CD4-positive, alpha-beta T cell treated with Interleukin-2 at 100 ng/mL for 4 hours (primary cell): ENCODE measurements at regions not wholly inside any gene's neighbourhood (a gene's known extent, or its start where the extent isn't known, plus 50 kb on each side); places are given as distances from the start of the nearest gene placed in this dataset.

Experiments
- DNase-seq: peaks from one replicate; pipeline ENCODE4 v3.0.0-alpha.2; 2020; ENCODE audit warnings: low spot score

DNA sequence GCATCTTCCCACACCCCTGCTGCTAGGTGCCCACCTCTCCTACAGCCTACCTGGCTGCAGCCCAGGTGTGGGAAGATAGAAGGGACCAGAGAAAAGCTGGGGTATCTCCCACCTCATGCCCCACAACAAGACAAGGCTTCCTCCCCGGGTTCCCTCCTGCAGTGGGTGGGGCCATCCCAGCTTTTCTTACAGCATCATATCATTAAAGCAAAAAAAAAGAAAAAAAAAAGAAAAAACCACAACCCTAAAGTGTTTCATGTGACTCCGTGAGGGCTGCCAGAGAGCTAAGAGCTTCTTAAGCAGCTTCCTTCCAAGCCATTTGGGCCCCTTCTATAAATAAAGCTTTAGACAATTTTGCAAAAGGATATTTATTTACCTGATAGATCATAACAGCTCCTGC, 455.4 kb upstream of the TSHZ3 start:
- DNase-seq = no peak

GRCh38 chr19:31810536-31811109, 461.4 kb upstream of the TSHZ3 start:
- no peak for DNase-seq

- no peak for DNase-seq
Measured at GRCh38 chr19:31817971-31818797, 468.9 kb upstream of the TSHZ3 start.

DNA sequence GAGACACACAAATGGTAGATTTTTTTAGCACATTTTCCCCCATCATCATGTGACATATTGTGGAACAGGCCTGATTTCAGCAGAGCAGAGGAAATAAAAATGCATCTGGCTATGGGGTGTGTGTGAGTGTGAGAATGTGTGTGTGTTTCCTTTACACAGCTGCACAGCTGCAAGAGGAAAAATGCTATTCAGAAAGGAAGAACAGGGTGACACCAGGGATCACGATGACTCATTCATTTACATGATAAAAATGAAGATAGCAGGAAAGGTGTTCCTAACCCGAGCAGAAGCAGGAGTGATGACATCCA, 469.5 kb upstream of the TSHZ3 start:
- DNase-seq = no peak

DNA sequence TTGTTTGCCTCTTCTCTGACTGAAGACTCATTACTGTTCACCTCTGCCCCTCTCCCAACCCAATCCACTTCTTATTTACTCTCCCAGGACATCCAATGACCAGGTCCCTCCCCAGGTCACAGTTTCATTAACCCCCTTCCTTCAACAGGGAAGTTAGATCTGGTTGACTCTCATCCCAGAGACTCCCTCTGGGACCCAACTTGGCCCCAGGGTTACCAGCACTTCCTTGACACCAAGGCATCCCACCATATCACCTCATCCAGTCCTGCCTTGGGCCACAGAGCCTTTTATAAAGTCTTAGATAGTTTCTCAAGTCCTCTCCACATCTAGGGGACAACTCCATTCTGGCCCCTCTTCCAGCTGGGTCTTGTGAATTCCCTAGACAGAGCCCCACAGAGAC, 470.6 kb upstream of the TSHZ3 start:
- DNase-seq = no peak

- DNase-seq = no peak
Measured at GRCh38 chr19:31821346-31821745, 472.1 kb upstream of the TSHZ3 start.

DNA sequence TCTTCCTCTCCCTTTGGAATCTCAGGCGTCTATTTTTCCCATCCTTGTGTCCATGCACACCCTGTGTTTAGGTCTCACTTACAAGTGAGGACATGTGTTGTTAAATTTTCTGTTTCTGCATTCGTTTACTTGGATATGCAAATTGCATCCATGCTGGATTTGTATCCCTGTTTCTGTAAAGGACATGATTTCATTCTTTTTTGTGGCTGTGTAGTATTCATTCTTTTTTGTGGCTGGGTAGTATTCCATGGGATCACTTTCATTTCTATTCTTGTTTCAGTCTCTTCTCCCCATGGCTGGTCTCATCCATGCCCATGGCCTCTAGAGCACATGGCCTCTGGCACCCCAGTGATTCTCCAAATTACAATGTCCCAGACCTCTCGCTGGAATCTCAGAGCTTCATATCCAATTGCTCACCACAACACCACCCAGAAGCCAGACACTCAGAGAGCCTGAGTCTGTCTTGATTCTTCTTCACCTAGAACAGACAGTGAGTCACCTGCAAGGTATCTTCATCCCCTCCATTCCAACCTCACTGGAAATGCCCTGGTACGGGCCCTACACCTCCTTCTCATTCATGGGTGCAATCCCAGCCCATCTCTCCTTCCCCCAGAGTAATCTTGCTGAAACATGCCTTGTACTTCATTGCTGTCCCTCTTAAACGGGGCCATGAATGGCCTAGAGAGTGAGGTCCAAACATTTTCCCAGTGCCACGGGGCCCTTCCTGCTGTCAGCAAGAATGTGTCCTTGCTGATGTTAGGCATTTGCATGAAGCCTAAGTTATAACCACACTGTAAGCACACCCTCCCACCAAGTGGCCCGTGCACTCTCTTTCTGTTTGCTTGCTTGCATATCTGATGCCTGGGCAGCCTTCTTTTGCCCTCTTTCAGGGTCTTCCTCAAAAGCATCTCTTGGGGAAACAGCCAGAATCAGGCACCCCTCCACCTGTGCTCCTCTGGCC, 476.2 kb upstream of the TSHZ3 start:
- no peak for DNase-seq

GRCh38 chr19:31826325-31826724, 477.1 kb upstream of the TSHZ3 start:
- no peak for DNase-seq

DNA sequence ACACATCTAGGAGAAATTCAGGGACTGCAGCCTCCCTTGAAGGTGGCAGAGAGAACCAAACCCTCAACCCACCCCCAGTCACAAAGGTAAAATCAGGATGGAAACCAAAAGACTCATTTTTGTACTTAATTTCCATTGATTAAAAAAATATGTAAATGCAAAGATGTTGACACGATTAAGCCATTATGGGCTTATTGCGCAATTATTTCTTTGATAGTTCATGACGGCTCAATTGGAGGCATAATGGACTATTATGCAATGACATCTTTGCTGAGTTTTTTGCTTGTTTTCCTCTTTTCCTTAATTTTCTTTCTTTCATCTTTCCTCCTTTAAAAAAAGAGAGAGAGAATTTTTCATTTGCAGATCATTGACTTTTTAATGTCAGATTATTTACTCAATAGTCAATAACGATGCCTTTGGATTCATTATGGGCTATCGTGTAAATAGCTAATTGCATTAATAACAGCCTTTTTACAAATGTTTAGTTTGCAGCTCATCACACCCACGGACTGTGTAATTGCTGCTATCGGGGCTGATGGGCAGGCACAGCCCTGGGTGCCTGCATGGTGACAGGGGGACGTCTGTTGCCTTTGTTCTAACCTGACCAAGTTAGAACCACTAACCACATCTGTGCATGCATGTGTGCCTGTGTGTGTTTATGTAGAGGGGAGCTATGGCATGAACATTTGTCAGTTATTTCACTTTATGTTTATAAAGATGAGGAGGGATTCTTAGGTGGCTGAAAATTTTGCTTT, 482.4 kb upstream of the TSHZ3 start:
- DNase-seq = no peak

DNA sequence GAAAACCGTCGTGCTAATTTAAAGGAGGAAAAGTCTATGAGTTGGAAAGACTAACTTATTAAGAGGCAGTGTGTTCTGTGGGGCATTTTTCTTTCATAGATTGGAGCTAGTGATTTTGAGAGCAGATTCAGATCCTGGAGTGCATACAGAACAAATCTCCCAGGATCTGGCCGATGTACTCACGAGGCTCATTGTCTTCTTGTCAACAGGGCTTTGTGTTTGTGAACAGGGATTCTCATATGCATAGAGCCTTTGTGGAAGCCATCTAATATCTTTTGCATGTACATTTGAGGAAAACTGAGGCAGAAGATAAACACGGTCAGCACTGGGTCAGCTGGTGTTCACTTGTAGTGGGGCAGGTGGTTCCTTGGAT, 482.9 kb upstream of the TSHZ3 start:
- DNase-seq = no peak

DNA sequence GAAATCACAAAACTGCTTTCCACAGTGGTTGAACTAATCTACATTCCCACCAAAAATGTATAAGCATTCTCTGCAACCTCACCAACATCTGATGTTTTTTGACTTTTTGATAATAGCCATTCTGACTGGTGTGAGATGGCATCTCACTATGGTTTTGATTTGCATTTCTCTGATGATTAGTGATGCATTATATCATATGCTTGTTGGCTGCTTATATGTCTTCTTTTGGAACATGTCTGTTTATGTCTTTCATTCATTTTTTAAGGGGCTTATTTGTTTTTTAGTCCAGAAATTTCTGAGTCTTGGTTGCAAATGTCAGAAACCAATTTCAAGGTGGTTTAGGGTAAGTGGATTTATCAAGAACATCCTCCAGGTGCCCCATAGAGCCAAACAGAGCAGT, 484.8 kb upstream of the TSHZ3 start:
- no peak for DNase-seq

DNA sequence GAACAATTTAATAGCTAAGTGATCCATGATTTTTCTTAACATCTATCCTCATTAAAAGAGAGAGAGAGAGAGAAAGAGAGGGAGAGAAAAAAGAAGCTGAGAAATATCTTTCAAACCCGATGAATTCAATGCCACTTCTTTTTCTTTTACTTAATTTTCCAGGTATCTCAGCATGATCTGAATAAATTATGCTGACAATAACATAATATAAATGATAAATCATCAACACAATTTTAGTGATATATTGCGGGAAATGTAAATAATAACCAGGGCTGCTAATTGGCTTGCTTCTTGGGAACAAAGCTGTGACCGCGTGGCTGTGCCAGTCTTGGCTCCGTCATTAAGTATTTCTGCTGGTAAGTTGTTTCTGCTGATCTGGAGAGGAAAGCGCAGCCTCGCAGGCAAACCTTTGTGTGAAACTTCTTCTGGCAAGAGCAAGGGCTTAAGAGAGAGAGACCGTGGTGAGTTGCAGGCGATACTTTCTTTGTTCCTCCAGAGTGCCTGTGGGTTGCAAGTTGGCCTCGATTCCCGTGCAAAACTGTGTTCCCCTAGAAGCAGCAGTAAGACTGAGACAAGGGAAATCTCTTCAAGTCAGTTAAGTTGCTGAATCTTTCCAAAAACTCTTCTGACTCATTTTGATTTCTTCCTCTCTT, 489.1 kb upstream of the TSHZ3 start:
- DNase-seq = no peak

GRCh38 chr19:31840371-31840770, 491.1 kb upstream of the TSHZ3 start:
- no peak for DNase-seq

DNA sequence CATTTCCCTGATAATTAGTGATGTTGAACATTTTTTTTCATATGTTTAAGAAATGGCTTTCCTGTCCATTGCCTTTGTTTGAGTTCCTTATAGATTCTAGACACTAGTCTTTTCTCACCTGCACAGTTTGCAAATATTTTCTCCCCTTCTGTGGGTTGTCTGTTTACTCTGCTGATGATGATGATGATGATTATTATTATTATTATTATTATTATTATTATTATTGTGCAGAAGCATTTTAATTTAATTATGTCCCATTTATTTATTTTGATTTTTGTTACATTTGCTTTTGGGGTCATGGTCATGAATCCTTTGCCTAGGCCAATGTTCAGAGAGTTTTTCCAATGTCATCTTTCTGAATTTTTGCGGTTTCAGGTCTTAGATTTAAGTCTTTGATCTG, 492.5 kb upstream of the TSHZ3 start:
- DNase-seq = no peak

- no peak for DNase-seq
Measured at GRCh38 chr19:31863122-31863521, 482.3 kb upstream of the ZNF507 start.

DNA sequence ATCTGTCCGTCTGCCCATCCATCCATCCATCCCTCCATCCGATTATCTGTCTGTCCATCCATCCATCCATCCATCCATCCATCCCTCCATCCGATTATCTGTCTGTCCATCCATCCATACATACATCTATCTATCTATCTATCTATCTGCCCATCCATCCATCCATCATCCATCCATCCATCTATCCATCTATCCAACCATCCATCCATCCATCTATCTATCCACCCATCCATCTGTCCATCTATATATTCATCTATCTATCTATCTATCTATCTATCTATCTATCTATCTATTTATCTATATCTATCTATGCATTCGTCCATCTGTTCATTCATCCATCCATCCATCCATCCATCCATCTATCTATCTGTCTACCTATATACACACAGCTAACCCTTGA, 471.1 kb upstream of the ZNF507 start:
- no peak for DNase-seq

DNA sequence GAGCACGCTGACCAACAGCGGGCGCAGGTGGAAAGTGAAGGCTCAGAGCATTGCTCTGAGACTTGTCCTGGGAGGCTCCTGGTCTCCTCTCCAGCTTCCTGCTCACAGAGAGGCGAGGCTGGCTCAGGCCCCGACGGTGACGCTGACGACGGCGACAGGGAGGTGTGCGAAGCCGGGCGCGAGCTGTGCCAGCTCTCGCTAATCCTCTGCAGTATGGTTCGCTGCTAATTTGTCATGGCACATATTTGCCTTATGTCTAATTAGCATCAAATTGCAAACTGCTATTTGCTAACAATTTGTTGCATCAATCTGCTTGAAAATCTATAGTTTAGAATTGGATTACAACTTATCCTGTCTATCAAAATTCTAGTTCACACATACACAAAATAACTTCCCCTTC, 469.8 kb upstream of the ZNF507 start:
- no peak for DNase-seq

- no peak for DNase-seq
Measured at GRCh38 chr19:31880283-31880682, 465.1 kb upstream of the ZNF507 start.

DNA sequence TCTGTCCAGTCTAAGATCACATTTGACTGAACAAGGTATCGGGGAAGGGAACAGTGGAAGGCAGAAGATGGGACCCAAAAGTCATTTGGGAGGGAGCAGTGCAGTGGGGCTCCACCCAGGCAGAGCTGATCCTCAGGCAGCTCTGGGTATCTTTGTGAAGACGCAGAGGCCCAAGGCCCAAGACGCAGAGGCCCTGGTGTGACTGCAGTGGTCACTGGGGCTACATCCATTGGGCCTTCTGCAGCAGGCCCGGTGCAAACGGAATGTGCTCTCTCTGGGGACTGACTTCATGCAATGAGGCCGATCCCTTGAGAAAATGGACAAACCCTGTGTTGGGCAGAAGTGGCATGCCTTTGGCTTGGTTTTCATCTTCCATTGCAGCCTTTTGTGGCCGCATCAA, 463.4 kb upstream of the ZNF507 start:
- DNase-seq = no peak

DNA sequence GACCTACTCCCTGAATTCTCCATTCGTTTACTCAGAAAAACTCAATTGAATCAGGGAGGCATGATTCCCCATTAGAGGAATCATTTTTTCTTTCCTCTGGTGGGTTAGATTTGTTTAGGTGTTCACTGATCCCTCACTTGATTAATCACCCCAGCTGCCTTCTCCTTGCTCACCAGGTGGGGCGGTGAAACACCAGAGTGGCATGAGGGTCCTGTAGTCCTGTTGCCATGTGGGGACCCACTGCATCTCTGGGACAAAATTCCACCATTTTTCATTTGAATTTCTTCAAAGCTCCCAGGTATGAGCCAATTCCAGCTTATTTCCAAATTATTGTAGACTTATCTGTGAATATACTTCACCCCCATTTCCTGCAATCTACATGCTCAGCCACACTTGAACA, 462.7 kb upstream of the ZNF507 start:
- DNase-seq = no peak

DNA sequence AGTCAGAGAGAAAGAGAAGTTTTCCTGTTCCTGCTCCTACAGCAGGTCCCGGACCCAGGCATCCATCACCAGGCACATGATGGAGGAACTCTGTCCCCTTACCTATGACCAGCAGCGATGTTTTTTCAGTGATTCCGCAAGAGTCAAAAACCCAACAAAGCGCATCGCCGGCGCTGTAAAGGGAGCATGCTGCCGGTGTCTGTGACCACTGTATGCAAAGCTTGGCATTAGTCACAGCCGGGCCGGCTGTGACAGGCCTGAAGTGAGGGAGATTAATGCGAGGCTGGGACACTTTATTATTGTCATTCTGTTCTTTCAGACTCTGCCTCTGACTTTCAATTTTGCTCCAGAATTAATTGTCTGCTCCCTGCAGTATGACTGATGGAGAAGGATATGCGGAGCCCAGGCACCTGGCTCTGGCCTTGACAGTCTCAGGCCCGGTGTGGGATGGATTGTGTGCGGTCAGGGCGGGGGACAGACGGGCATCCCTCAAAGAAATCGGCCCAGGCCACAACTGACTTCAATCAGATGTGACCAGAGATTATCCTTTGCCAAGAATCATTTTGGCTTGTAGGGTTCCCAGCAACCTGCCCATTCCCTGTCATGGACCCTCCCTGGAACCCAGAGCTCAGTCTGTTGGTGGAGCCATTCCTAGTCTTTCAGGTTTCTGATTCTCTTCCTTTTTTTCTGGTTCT, 462.0 kb upstream of the ZNF507 start:
- no peak for DNase-seq
